Calu3 (cell line): ENCODE measurements at regions not wholly inside any gene's neighbourhood (a gene's known extent, or its start where the extent isn't known, plus 50 kb on each side); places are given as distances from the start of the nearest gene placed in this dataset.

ENCODE experiments used
- BruUV-seq: library from RNA; stranded (reverse); fragments of 400-500 nt; replicated peaks from 2 replicates; lab custom pipeline; 2021; lab: Mats Ljungman, UMichigan
- CTCF ChIA-PET: fragments of 300-600 bp; sonication (Branson Sonifier 250); formaldehyde crosslinking; loops from one replicate; lab custom pipeline; 2022; ENCODE audit warnings: antibody characterized with exemption; lab: Charles Lee
- DNase-seq: peaks from one replicate; pipeline ENCODE4 v3.0.0; 2022
- H3K27ac Mint-ChIP-seq: one replicate; pipeline ENCODE4 v1.8.0; 2022; ENCODE audit warnings: mixed read lengths; ENCODE audit not compliant: unreplicated experiment
- H3K27me3 Mint-ChIP-seq: one replicate; pipeline ENCODE4 v1.8.0; 2022; ENCODE audit warnings: mixed read lengths; ENCODE audit not compliant: unreplicated experiment
- H3K36me3 Mint-ChIP-seq: one replicate; pipeline ENCODE4 v1.8.0; 2022; ENCODE audit warnings: mild to moderate bottlenecking, moderate library complexity, mixed read lengths; ENCODE audit not compliant: insufficient read depth, unreplicated experiment
- H3K4me1 Mint-ChIP-seq: one replicate; pipeline ENCODE4 v1.8.0; 2022; ENCODE audit warnings: mild to moderate bottlenecking, low read depth, mixed read lengths; ENCODE audit not compliant: unreplicated experiment
- H3K4me3 Mint-ChIP-seq: one replicate; pipeline ENCODE4 v1.8.0; 2022; ENCODE audit warnings: mild to moderate bottlenecking, low read depth, moderate library complexity, mixed read lengths; ENCODE audit not compliant: unreplicated experiment
- H3K9me3 Mint-ChIP-seq: one replicate; pipeline ENCODE4 v1.8.0; 2022; ENCODE audit warnings: low read depth, mixed read lengths; ENCODE audit not compliant: unreplicated experiment
- CTCF ChIP-seq: fragments of 200-600 bp; IDR thresholded peaks from one replicate; pipeline ENCODE4 v1.8.0; 2022; ENCODE audit warnings: antibody characterized with exemption; ENCODE audit not compliant: unreplicated experiment
- intact Hi-C: fragments of 100-400 bp; cut with micrococcal nuclease; formaldehyde crosslinking; loops from one replicate; pipeline ENCODE4 v1.10.0; 2022; ENCODE audit not compliant: unreplicated experiment

DNA sequence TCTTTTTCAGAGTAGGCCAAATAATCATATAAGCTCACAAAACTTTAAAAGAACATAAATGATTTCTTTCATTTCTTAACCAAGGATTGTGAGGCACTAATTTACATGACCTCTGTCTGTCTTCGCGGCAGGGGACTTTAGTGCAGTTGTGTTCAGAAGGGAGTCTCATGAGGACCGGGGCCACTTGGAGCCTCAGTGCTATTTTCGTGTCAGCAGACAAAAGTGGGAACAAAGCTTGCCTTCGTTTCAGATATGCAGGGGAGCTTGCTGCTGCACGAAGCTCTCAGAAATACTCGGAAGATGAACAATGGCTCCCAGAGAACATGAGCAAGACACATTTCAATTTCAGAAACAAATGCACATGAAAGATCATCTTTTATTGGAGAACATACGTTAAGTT is 497.0 kb downstream of the CDH26 start:
- Mint-ChIP-seq H3K4me1 (no peaks in the 10 kb centered on the region), H3K9me3 (peaks cover 14% of the 10 kb centered on the region), H3K27ac (no peak overlapping the region), H3K4me3 (no peak overlapping the region), H3K27me3 (no peaks in the 10 kb centered on the region), H3K36me3 (no peaks in the 10 kb centered on the region)
- no TSS peak for BruUV-seq
- no peak for TF ChIP-seq CTCF
- DNase-seq = no peak
- CTCF ChIA-PET = no interaction called here
- intact Hi-C loops = no loop called here

GRCh38 chr20:60459212-60459611 is 501.0 kb downstream of the CDH26 start:
- TF ChIP-seq CTCF = no peak
- Mint-ChIP-seq H3K9me3 (peaks cover 6% of the 10 kb centered on the region), H3K4me1 (no peaks in the 10 kb centered on the region), H3K27me3 (no peaks in the 10 kb centered on the region), H3K27ac (no peak overlapping the region), H3K36me3 (no peaks in the 10 kb centered on the region), H3K4me3 (no peak overlapping the region)
- no TSS peak for BruUV-seq
- no peak for DNase-seq
- CTCF ChIA-PET = no interaction called here
- intact Hi-C loops = no loop called here

DNA sequence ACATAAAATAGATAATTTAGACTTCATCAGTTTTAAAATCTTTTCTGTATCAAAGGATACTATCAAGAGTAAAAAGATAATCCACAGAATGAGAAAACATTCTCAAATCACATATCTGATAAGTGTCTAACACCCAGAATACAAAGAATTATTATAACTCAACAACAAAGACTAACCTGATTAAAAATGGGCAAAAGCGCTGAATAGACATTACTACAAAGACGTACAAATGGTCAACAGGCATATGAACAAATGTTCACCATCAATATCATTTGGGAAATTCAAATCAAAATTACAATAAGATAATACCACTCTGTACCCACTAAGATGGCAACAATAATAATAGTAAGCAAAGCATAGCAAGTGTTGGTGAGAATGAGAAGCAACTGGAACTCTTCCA is 503.8 kb downstream of the CDH26 start:
- Mint-ChIP-seq H3K27ac (no peak overlapping the region), H3K36me3 (no peaks in the 10 kb centered on the region), H3K4me1 (no peaks in the 10 kb centered on the region), H3K4me3 (no peak overlapping the region), H3K9me3 (peaks cover 6% of the 10 kb centered on the region), H3K27me3 (no peaks in the 10 kb centered on the region)
- no TSS peak for BruUV-seq
- DNase-seq = no peak
- intact Hi-C loops = no loop called here
- CTCF ChIA-PET = no interaction called here
- TF ChIP-seq CTCF = no peak

GRCh38 chr20:60463798-60464197 is 505.6 kb downstream of the CDH26 start:
- no peak overlapping the region for H3K4me3 Mint-ChIP-seq
- no peaks in the 10 kb centered on the region for H3K9me3 Mint-ChIP-seq
- CTCF ChIA-PET = no interaction called here
- DNase-seq = no peak
- no peaks in the 10 kb centered on the region for H3K27me3 Mint-ChIP-seq
- H3K27ac Mint-ChIP-seq = no peak overlapping the region
- no TSS peak for BruUV-seq
- intact Hi-C loops = no loop called here
- no peaks in the 10 kb centered on the region for H3K36me3 Mint-ChIP-seq
- TF ChIP-seq CTCF = no peak
- H3K4me1 Mint-ChIP-seq = no peaks in the 10 kb centered on the region

DNA sequence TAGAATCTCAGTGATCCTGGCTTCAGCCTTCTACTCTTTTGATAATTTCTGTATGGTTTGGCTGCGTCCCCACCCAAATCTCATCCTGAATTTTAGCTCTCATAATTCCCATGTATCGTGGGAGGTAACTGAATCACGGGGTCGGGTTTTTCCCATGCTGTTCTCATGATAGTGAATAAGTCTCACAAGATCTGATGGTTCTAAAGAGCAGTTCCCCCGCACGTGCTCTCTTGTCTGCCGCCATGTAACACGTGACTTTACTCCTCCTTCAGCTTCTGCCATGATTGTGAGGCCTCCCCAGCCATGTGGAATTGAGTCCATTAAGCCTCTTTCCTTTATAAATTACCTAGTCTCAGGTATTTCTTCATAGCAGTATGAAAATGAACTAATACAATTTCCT is 507.2 kb downstream of the CDH26 start:
- CTCF ChIA-PET = no interaction called here
- H3K27me3 Mint-ChIP-seq = no peaks in the 10 kb centered on the region
- no peak overlapping the region for H3K4me3 Mint-ChIP-seq

More for the DNA sequence above, 507.2 kb downstream of the CDH26 start:
- H3K27ac Mint-ChIP-seq = no peak overlapping the region
- no peak for DNase-seq
- TF ChIP-seq CTCF = no peak
- no TSS peak for BruUV-seq
- no peaks in the 10 kb centered on the region for H3K4me1 Mint-ChIP-seq
- H3K9me3 Mint-ChIP-seq = peaks cover 5% of the 10 kb centered on the region
- intact Hi-C loops = no loop called here
- H3K36me3 Mint-ChIP-seq = no peaks in the 10 kb centered on the region
